Mesenchymal stem cell (in vitro differentiated cells and primary cell): ENCODE measurements at regions not wholly inside any gene's neighbourhood (a gene's known extent, or its start where the extent isn't known, plus 50 kb on each side); places are given as distances from the start of the nearest gene placed in this dataset.

Experiments used
- DNase-seq: peaks from one replicate; pipeline ENCODE4 v3.0.0-alpha.2; 2013
- H2AFZ ChIP-seq: one replicate; pipeline ENCODE4 v1.6.1; 2013; ENCODE audit warnings: low read depth, mild to moderate bottlenecking, control low read depth, inconsistent platforms, low read length, moderate library complexity
- H2AK5ac ChIP-seq: 2 replicates; pipeline ENCODE4 v1.6.1; 2013; ENCODE audit warnings: low read length, moderate library complexity, mild to moderate bottlenecking, inconsistent platforms; ENCODE audit not compliant: severe bottlenecking
- H2BK120ac ChIP-seq: one replicate; pipeline ENCODE4 v1.6.1; 2013; ENCODE audit warnings: low read depth, mild to moderate bottlenecking, inconsistent platforms, low read length, moderate library complexity
- H2BK12ac ChIP-seq, 2 experiments: one replicate each; pipeline ENCODE4 v1.6.1; 2013; ENCODE audit warnings: inconsistent platforms in 2 of 2, low read length in 2 of 2, mild to moderate bottlenecking in 2 of 2, moderate library complexity in 2 of 2, control low read depth in 1 of 2
- H2BK15ac ChIP-seq: one replicate; pipeline ENCODE4 v1.6.1; 2013; ENCODE audit warnings: mild to moderate bottlenecking, low read depth, inconsistent platforms; ENCODE audit not compliant: poor library complexity, severe bottlenecking
- H2BK5ac ChIP-seq: 2 replicates; pipeline ENCODE4 v1.6.1; 2013; ENCODE audit warnings: low read depth, mild to moderate bottlenecking, low read length, control low read depth, inconsistent platforms; ENCODE audit not compliant: poor library complexity, severe bottlenecking
- H3K14ac ChIP-seq, 2 experiments: one replicate each; pipeline ENCODE4 v1.6.1; 2013; ENCODE audit warnings: inconsistent platforms in 2 of 2, low read length in 2 of 2, control low read depth in 1 of 2, mild to moderate bottlenecking in 1 of 2, moderate library complexity in 1 of 2
- H3K18ac ChIP-seq, 2 experiments: one replicate each; pipeline ENCODE4 v1.6.1; 2013; ENCODE audit warnings: inconsistent platforms in 2 of 2, low read length in 2 of 2, control low read depth in 1 of 2, low read depth in 1 of 2, mild to moderate bottlenecking in 1 of 2
- H3K23ac ChIP-seq, 2 experiments: one replicate each; pipeline ENCODE4 v1.6.1; 2013; ENCODE audit warnings: inconsistent platforms in 2 of 2, low read length in 2 of 2, mild to moderate bottlenecking in 2 of 2, moderate library complexity in 2 of 2, control low read depth in 1 of 2
- H3K27ac ChIP-seq: 2 replicates; pipeline ENCODE4 v1.5.1; 2013; ENCODE audit warnings: mild to moderate bottlenecking, moderate library complexity, low read length, control low read depth, inconsistent platforms; ENCODE audit not compliant: poor library complexity, severe bottlenecking
- H3K27me3 ChIP-seq, 2 experiments: 2 replicates each; pipeline versions ENCODE4 v1.6.1 to v1.7.0; 2013; ENCODE audit warnings: low read length in 2 of 2, mild to moderate bottlenecking in 2 of 2, moderate library complexity in 2 of 2, control low read depth in 1 of 2, inconsistent platforms in 1 of 2; ENCODE audit not compliant: control insufficient read depth in 1 of 2, insufficient read depth in 1 of 2
- H3K36me3 ChIP-seq, 2 experiments: 2 replicates each; pipeline versions ENCODE4 v1.6.1 to v1.7.0; 2013; ENCODE audit warnings: low read length in 2 of 2, control low read depth in 1 of 2, inconsistent platforms in 1 of 2, low read depth in 1 of 2, mild to moderate bottlenecking in 1 of 2; ENCODE audit not compliant: insufficient read depth in 2 of 2, control insufficient read depth in 1 of 2
- H3K4ac ChIP-seq, 2 experiments: one replicate each; pipeline ENCODE4 v1.6.1; 2013; ENCODE audit warnings: inconsistent platforms in 2 of 2, low read length in 2 of 2, mild to moderate bottlenecking in 2 of 2, moderate library complexity in 2 of 2, control low read depth in 1 of 2, low read depth in 1 of 2
- H3K4me1 ChIP-seq: 2 replicates; pipeline ENCODE4 v1.6.1; 2013; ENCODE audit warnings: low read depth, low read length, control low read depth; ENCODE audit not compliant: control insufficient read depth, insufficient read depth
- H3K4me2 ChIP-seq: 2 replicates; pipeline ENCODE4 v1.6.1; 2013; ENCODE audit warnings: low read length, mild to moderate bottlenecking, inconsistent platforms; ENCODE audit not compliant: poor library complexity, severe bottlenecking
- H3K4me3 ChIP-seq, 2 experiments: 2 replicates each; pipeline versions ENCODE4 v1.5.1 to v1.7.0; 2013; ENCODE audit warnings: low read length in 2 of 2, mild to moderate bottlenecking in 2 of 2, control low read depth in 1 of 2, low read depth in 1 of 2; ENCODE audit not compliant: insufficient read depth in 1 of 2
- H3K79me1 ChIP-seq: replicated peaks from 2 replicates; pipeline ENCODE4 v1.6.1; 2013; ENCODE audit warnings: mild to moderate bottlenecking, control low read depth, low read length, inconsistent platforms; ENCODE audit not compliant: poor library complexity, severe bottlenecking
- H3K9ac ChIP-seq: 2 replicates; pipeline ENCODE4 v1.7.0; 2013; ENCODE audit warnings: mild to moderate bottlenecking, low read length, moderate library complexity
- H3K9me3 ChIP-seq: 2 replicates; pipeline ENCODE4 v1.7.0; 2013; ENCODE audit warnings: mild to moderate bottlenecking, low read length; ENCODE audit not compliant: control insufficient read depth
- H4K8ac ChIP-seq: one replicate; pipeline ENCODE4 v1.6.1; 2013; ENCODE audit warnings: inconsistent platforms, mild to moderate bottlenecking, low read length, moderate library complexity
- H4K91ac ChIP-seq: one replicate; pipeline ENCODE4 v1.6.1; 2013; ENCODE audit warnings: mild to moderate bottlenecking, low read length, inconsistent platforms
- WGBS: methylation state at CpG from one replicate; pipeline ENCODE4 v1.1.7; 2013; ENCODE audit warnings: mixed read lengths; 5-methylcytosine and 5-hydroxymethylcytosine counted together

DNA sequence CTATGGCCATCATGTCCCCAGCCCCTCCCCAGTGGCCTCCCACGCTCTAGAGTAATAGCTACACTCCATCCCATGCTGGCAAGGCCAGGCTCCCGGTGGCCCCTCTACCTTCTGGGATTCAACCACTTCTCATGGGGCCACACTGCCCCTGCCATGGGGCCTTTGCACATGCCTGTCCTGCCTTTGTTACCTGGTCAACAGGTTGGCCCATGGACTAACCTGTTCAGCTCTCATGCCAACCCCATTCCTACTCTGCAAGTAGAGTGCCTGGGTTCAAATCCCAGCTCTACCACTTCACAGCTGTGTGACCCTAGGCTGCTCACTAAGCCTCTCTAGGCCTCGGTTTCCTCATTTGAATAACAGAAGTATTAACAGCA is 98.5 kb downstream of the RFLNA start:
- H2BK12ac ChIP-seq = peak overlapping the region; percentile 7 to 75
- peak overlapping the region in 1 of 2 experiments; percentile 58 for H3K14ac ChIP-seq
- peak overlapping the region; percentile 87 for H2BK15ac ChIP-seq
- peaks cover 33 to 81% of the 10 kb centered on the region in 2 experiments for H3K36me3 ChIP-seq
- peak overlapping the region; percentile 21 for H2AK5ac ChIP-seq
- H3K18ac ChIP-seq = peak overlapping the region; percentile 78 to 97
- peak overlapping the region; percentile 54 to 60 for H3K4ac ChIP-seq
- no peak overlapping the region for H3K4me2 ChIP-seq
- H2BK120ac ChIP-seq = peak overlapping the region; percentile 21
- peaks cover 18% of the 10 kb centered on the region for H3K79me1 ChIP-seq
- H4K8ac ChIP-seq = peak overlapping the region; percentile 65
- peak overlapping the region; percentile 86 for H3K27ac ChIP-seq
- no peak overlapping the region for H3K23ac ChIP-seq
- peaks cover 76% of the 10 kb centered on the region for H3K4me1 ChIP-seq
- 74% methylated on average over 3 of the region's 3 CpGs for WGBS
- H3K9me3 ChIP-seq = no peaks in the 10 kb centered on the region
- H3K4me3 ChIP-seq = no peak overlapping the region
- peak overlapping the region; percentile 24 for H2BK5ac ChIP-seq
- H3K9ac ChIP-seq = peak overlapping the region; percentile 25
- DNase-seq = no peak
- H2AFZ ChIP-seq = no peak overlapping the region
- peak overlapping the region; percentile 80 for H4K91ac ChIP-seq
- no peaks in the 10 kb centered on the region for H3K27me3 ChIP-seq

DNA sequence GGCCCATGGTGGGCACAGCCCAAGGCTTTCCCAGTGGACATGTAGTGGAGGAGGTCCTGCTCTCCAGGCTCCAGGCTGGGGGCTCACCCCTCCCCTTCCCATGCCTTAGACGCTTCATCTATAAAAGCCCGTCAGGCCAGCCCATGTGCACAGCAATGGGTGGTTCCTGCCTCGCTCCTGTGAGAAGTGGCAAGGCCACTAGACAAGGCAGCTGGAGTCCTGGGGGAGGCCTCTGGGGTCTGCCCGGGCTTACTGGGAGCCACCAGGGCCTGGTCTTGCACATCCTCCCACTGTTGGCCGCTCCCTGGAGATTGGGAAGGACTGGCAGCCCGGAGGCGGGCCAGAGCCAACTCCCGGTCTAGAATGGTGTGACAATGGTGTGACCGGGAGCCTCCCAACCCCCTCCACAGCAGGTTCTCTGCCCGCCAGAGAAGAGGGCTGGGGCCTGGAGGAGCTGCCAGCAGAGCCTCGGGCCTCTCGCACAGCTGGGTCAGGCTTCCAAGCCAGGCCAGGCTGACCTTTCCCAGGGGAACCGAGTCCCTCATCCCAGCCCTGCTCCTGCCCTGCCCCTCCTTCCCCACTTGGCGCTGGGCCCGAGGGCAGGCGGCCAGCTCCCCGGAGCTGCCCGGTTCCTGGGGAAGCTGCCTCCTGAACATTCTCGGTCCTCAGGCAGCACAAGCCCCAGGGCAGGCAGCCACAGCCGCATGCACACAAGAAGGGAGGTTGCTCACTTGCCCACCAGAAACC is 97.9 kb downstream of the RFLNA start:
- peaks cover 28 to 80% of the 10 kb centered on the region in 2 experiments for H3K36me3 ChIP-seq
- H2AK5ac ChIP-seq = peak overlapping the region; percentile 14
- H4K91ac ChIP-seq = peak overlapping the region; percentile 80
- peak; percentile 84 for DNase-seq
- H2BK12ac ChIP-seq = peak overlapping the region; percentile 7 to 75
- peak overlapping the region; percentile 26 for H3K4me2 ChIP-seq
- peak overlapping the region; percentile 25 for H3K9ac ChIP-seq
- no peak overlapping the region for H3K4me3 ChIP-seq
- peak overlapping the region; percentile 78 for H4K8ac ChIP-seq
- peak overlapping the region; percentile 54 to 69 for H3K4ac ChIP-seq
- peaks cover 13% of the 10 kb centered on the region for H3K79me1 ChIP-seq
- peak overlapping the region; percentile 86 for H3K27ac ChIP-seq
- no peaks in the 10 kb centered on the region for H3K27me3 ChIP-seq
- peak overlapping the region; percentile 78 to 97 for H3K18ac ChIP-seq
- H3K14ac ChIP-seq = peak overlapping the region in 1 of 2 experiments; percentile 58
- no peak overlapping the region for H2BK120ac ChIP-seq
- peak overlapping the region; percentile 24 for H2BK5ac ChIP-seq
- H3K9me3 ChIP-seq = no peaks in the 10 kb centered on the region
- 39% methylated on average over 20 of the region's 20 CpGs for WGBS
- no peak overlapping the region for H3K23ac ChIP-seq
- no peak overlapping the region for H2AFZ ChIP-seq
- peak overlapping the region; percentile 87 for H2BK15ac ChIP-seq
- peaks cover 76% of the 10 kb centered on the region for H3K4me1 ChIP-seq

DNA sequence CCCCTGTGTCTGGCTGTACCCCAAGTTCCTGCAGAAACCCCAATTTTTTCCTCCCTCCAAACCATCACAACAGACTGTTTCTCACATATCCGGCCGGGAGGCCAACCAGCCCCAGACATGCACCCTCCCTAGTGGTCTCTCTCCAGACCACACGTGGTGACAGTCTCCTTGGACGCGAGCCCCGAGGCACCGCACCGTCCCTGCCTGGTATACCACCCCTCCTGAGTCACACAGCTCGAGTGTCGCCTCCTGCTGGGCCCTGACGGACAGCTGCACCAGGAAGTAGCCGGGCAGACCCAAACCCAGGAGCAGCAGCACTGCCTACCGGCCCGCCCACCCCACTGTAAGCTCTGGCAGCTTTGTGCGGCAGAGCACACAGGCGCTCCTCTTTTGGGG is 97.4 kb downstream of the RFLNA start:
- Histone ChIP-seq H3K23ac (no peak overlapping the region), H3K4me2 (peak overlapping the region; percentile 3), H3K36me3 (peaks cover 22 to 74% of the 10 kb centered on the region in 2 experiments), H3K27ac (peak overlapping the region; percentile 86), H3K27me3 (no peaks in the 10 kb centered on the region), H2BK120ac (no peak overlapping the region), H3K4ac (peak overlapping the region; percentile 3 to 77), H3K9ac (peak overlapping the region; percentile 25), H2BK5ac (no peak overlapping the region), H4K91ac (peak overlapping the region; percentile 77), H2AFZ (no peak overlapping the region), H3K79me1 (peaks cover 8% of the 10 kb centered on the region), H3K9me3 (no peaks in the 10 kb centered on the region), H2BK12ac (peak overlapping the region; percentile 75 to 91), H2BK15ac (no peak overlapping the region), H3K4me3 (no peak overlapping the region), H2AK5ac (peak overlapping the region; percentile 14), H3K18ac (peak overlapping the region; percentile 78 to 97), H3K4me1 (peaks cover 71% of the 10 kb centered on the region), H3K14ac (peak overlapping the region in 1 of 2 experiments; percentile 68), H4K8ac (peak overlapping the region; percentile 78)
- WGBS = 46% methylated on average over 16 of the region's 16 CpGs
- peak; percentile 77 for DNase-seq
